ENCODE measurements at regions not wholly inside any gene's neighbourhood (a gene's known extent, or its start where the extent isn't known, plus 50 kb on each side); places are given as distances from the start of the nearest gene placed in this dataset.

DNA sequence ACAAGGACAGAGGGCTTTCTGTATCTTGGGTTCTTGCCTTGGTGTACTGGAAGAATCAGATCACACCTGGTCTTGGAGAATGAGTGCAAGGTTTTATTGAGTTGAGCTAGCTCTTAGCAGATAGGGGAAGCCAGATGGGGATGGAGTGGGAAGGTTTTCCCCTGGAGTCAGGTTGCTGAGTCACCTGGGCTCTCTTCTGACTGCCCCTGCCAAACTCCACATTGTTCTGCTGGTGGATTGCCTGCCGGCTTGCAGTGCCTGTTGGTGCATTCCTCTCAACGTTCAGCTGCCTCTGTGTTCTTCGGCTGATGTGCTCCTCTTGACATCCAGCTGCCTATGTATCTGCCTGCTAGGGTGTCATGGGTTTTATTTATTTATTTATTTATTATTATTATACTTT lies 1431.1 kb downstream of the CDH8 start:
- TF ChIP-seq, protein P1, sequence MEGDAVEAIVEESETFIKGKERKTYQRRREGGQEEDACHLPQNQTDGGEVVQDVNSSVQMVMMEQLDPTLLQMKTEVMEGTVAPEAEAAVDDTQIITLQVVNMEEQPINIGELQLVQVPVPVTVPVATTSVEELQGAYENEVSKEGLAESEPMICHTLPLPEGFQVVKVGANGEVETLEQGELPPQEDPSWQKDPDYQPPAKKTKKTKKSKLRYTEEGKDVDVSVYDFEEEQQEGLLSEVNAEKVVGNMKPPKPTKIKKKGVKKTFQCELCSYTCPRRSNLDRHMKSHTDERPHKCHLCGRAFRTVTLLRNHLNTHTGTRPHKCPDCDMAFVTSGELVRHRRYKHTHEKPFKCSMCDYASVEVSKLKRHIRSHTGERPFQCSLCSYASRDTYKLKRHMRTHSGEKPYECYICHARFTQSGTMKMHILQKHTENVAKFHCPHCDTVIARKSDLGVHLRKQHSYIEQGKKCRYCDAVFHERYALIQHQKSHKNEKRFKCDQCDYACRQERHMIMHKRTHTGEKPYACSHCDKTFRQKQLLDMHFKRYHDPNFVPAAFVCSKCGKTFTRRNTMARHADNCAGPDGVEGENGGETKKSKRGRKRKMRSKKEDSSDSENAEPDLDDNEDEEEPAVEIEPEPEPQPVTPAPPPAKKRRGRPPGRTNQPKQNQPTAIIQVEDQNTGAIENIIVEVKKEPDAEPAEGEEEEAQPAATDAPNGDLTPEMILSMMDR (IDR thresholded peaks at IDR 0.05; ENCODE audit: low read length): no peak
- TF ChIP-seq EZH2phosphoT487 (IDR thresholded peaks at IDR 0.05; ENCODE audit: low read length): no peak
